NOMO-1 (cell line): ENCODE measurements at regions not wholly inside any gene's neighbourhood (a gene's known extent, or its start where the extent isn't known, plus 50 kb on each side); places are given as distances from the start of the nearest gene placed in this dataset.
A peak's percentile ranks its signal among the peaks of the same experiment; 100 is the strongest.
"Not testable (repeated sequence)": the region's sequence is repeated elsewhere in the genome, so short reads cannot be mapped to it uniquely, and the experiment has no call there.

Source experiments
- DNase-seq, 2 experiments: peaks; one replicate each; lab custom pipeline; 2025; ENCODE audit not compliant: unreplicated experiment in 2 of 2; lab: John Stamatoyannopoulos, UW

GRCh38 chr11:104705490-104706190, 192.6 kb downstream of the CASP12 start:
- DNase-seq = peak; percentile 85 to 87

GRCh38 chr11:104704888-104705287, 193.4 kb downstream of the CASP12 start:
- DNase-seq = no peak

GRCh38 chr11:104704146-104704830, 194.0 kb downstream of the CASP12 start:
- no peak for DNase-seq

GRCh38 chr11:104700609-104701008, 197.7 kb downstream of the CASP12 start:
- peak in 1 of 2 experiments; percentile 10 for DNase-seq

- DNase-seq = no peak
Measured at GRCh38 chr11:104699981-104700380, 198.3 kb downstream of the CASP12 start.

- peak in 1 of 2 experiments; percentile 45 for DNase-seq
Measured at GRCh38 chr11:104695065-104695463, 203.2 kb downstream of the CASP12 start.

GRCh38 chr11:104694259-104695064, 203.8 kb downstream of the CASP12 start:
- peak in 1 of 2 experiments; percentile 39 for DNase-seq

GRCh38 chr11:104692751-104693150, 205.5 kb downstream of the CASP12 start:
- DNase-seq = no peak

- no peak for DNase-seq
Measured at GRCh38 chr11:104691129-104691528, 207.1 kb downstream of the CASP12 start.

GRCh38 chr11:104690241-104690640, 208.0 kb downstream of the CASP12 start:
- no peak for DNase-seq

GRCh38 chr11:104688731-104689130, 209.5 kb downstream of the CASP12 start:
- no peak for DNase-seq

- DNase-seq = no peak
Measured at GRCh38 chr11:104682206-104682605, 216.1 kb downstream of the CASP12 start.

GRCh38 chr11:104679258-104679657, 219.0 kb downstream of the CASP12 start:
- no peak for DNase-seq

GRCh38 chr11:104678408-104678807, 219.9 kb downstream of the CASP12 start:
- no peak for DNase-seq

- DNase-seq = not testable (repeated sequence)
Measured at GRCh38 chr11:104677069-104677468, 221.2 kb downstream of the CASP12 start.

- DNase-seq = no peak
Measured at GRCh38 chr11:104672897-104673296, 225.4 kb downstream of the CASP12 start.

GRCh38 chr11:104668797-104669463, 229.3 kb downstream of the CASP12 start:
- peak in 1 of 2 experiments; percentile 80 for DNase-seq

GRCh38 chr11:104666624-104667023, 231.6 kb downstream of the CASP12 start:
- DNase-seq = no peak

- peak; percentile 43 to 82 for DNase-seq
Measured at GRCh38 chr11:104665641-104666040, 232.6 kb downstream of the CASP12 start.

GRCh38 chr11:104663190-104664140, 234.8 kb downstream of the CASP12 start:
- no peak for DNase-seq
